NOMO-1 treated with dmso at 0.1 percent for 144 hours (cell line): ENCODE measurements at regions not wholly inside any gene's neighbourhood (a gene's known extent, or its start where the extent isn't known, plus 50 kb on each side); places are given as distances from the start of the nearest gene placed in this dataset.

Experiments
- DNase-seq: peaks from one replicate; lab custom pipeline; 2025; ENCODE audit not compliant: unreplicated experiment; lab: John Stamatoyannopoulos, UW

GRCh38 chr1:102083192-102083591, 86.5 kb upstream of the OLFM3 start:
- DNase-seq, result no peak

- no peak for DNase-seq
These were observed 78.1 kb upstream of the OLFM3 start for GRCh38 chr1:102074874-102075273.

DNA sequence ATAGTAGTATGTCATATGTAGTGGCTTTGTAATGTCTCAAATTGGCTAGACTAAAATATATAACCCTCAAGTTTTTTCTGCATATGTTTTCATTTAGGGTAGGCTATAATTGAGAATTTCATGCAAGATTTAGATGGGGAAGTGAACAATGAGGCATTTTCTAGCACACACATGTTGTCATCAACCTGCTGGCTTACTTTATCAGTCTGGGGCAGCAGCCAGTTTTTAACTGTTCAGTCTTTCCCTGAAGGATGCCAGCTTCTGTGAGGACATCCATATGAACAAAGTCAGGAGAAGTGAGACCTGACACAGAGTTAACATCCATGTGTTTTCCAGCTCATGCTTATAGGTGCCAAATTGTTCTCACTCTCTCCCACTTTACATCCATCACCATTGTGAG, 74.7 kb upstream of the OLFM3 start:
- no peak for DNase-seq

DNA sequence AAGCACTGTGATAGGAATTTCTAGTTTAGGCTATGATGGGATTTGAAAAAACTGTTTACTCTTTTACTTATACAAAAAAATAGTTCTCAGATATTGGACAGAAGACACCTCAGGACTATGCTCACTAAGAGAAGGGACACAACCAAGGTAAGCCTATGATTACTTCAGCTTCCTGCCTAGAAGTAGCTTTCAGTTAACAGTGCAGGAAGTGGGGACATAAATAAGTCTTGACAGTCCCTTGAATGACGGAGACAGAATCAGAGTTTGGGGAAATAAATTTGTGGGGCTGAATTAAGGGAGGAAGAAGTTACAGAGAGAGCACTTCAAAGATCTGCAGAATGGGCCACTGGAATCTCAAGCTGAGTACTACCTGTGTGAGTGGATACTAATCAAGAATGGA, 53.8 kb upstream of the OLFM3 start:
- DNase-seq, result peak; percentile 25

DNA sequence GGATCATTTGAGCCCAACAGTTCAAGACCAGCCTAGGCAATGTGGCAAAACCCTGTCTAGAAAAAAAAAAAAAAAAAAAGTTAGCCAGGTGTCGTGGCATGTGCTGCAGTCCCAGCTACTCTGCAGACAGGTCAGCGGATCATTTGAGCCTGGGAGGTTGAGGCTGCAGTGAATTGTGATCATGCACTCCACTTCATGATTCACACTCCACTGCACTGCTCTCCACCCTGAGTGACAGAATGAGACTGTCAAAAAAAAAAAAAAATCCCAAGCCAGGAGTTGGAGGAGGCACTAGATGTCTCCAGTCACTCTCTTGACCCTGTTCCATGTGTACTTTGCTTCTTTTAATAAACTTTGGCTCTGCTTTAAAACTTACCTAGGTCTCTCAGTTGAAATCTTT, 51.0 kb upstream of the OLFM3 start:
- DNase-seq, result no peak
